GM12878 (cell line): ENCODE measurements at regions not wholly inside any gene's neighbourhood (a gene's known extent, or its start where the extent isn't known, plus 50 kb on each side); places are given as distances from the start of the nearest gene placed in this dataset.

ENCODE experiments used
- ATAC-seq: fragments of 200-7000 bp; cut with Tn5 transposase; 3 replicates; pipeline ENCODE4 v1.9.1; 2020; ENCODE audit warnings: mild to moderate bottlenecking, moderate library complexity
- BruUV-seq: library from RNA; stranded (reverse); fragments of 400-500 nt; replicated peaks from 2 replicates; lab custom pipeline; 2021; lab: Mats Ljungman, UMichigan
- CTCF ChIA-PET: fragments of 300-600 bp; sonication (Branson Sonifier 250); formaldehyde crosslinking; extraction: SDS; loops from one replicate; lab custom pipeline; 2021; ENCODE audit warnings: inconsistent platforms; lab: Yijun Ruan, JAX
- POLR2A ChIA-PET: fragments of 350-600 bp; formaldehyde crosslinking; extraction: SDS; loops from one replicate; lab custom pipeline; 2021; ENCODE audit warnings: inconsistent platforms; lab: Charles Lee
- RAD21 ChIA-PET: fragments of 300-600 bp; sonication (Branson Sonifier 250); formaldehyde crosslinking; loops from one replicate; lab custom pipeline; 2023; ENCODE audit warnings: antibody characterized with exemption; ENCODE audit not compliant: unreplicated experiment; lab: Charles Lee
- SMC1A ChIA-PET: fragments of 300-600 bp; sonication (Branson Sonifier 250); formaldehyde crosslinking; loops from one replicate; lab custom pipeline; 2023; ENCODE audit not compliant: unreplicated experiment, uncharacterized antibody; lab: Charles Lee
- DNase-seq: peaks from one replicate; pipeline ENCODE4 v3.0.0-alpha.2; 2011; ENCODE audit warnings: low read depth, low spot score
- FAIRE-seq: peaks from 3 replicates; lab custom pipeline; 2011; peaks lifted over from hg19 to GRCh38; lab: Jason Lieb, UNC
- H2AFZ ChIP-seq: 2 replicates; pipeline ENCODE4 v1.6.0; 2011; ENCODE audit warnings: low read depth, low read length, control low read depth; ENCODE audit not compliant: control insufficient read depth
- H3K27ac ChIP-seq: 2 replicates; pipeline ENCODE4 v1.5.1; 2011; ENCODE audit warnings: control low read depth; ENCODE audit not compliant: control insufficient read depth, insufficient read depth
- H3K27me3 ChIP-seq, 2 experiments: replicated peaks in 1 of 2; 2 replicates each; pipeline versions ENCODE4 v1.6.0 to v1.6.1; 2011; ENCODE audit warnings: low read length in 1 of 2; ENCODE audit not compliant: control insufficient read depth in 2 of 2, insufficient read depth in 2 of 2
- H3K36me3 ChIP-seq, 2 experiments: 2 replicates each; pipeline ENCODE4 v1.5.1; 2011; ENCODE audit warnings: low read length in 1 of 2; ENCODE audit not compliant: control insufficient read depth in 2 of 2, insufficient read depth in 2 of 2
- H3K4me1 ChIP-seq: 2 replicates; pipeline ENCODE4 v1.6.1; 2011; ENCODE audit warnings: mild to moderate bottlenecking, low read length, moderate library complexity, mixed read lengths; ENCODE audit not compliant: control insufficient read depth, insufficient read depth
- H3K4me2 ChIP-seq: 2 replicates; pipeline ENCODE4 v1.6.0; 2011; ENCODE audit warnings: control low read depth; ENCODE audit not compliant: control insufficient read depth, insufficient read depth
- H3K4me3 ChIP-seq: fragments of 200-600 bp; sonication (generic); 2 replicates; pipeline ENCODE4 v1.5.1; 2016
- H3K79me2 ChIP-seq: 2 replicates; pipeline ENCODE4 v1.6.0; 2011; ENCODE audit warnings: low read length; ENCODE audit not compliant: control insufficient read depth, insufficient read depth
- H3K9ac ChIP-seq: 2 replicates; pipeline ENCODE4 v1.8.0; 2011; ENCODE audit warnings: low read length, control low read depth, mixed read lengths; ENCODE audit not compliant: control insufficient read depth, insufficient read depth
- H3K9me3 ChIP-seq: replicated peaks from 3 replicates; pipeline ENCODE4 v1.5.1; 2011; ENCODE audit warnings: mild to moderate bottlenecking, low read length; ENCODE audit not compliant: control insufficient read depth, insufficient read depth
- H4K20me1 ChIP-seq: 2 replicates; pipeline ENCODE4 v1.6.0; 2011; ENCODE audit not compliant: control insufficient read depth, insufficient read depth
- BCL11A ChIP-seq: IDR thresholded peaks from 2 replicates; pipeline ENCODE4 v1.6.1; 2011; ENCODE audit warnings: low read depth, low read length
- CHD2 ChIP-seq: IDR thresholded peaks from 2 replicates; pipeline ENCODE4 v1.6.1; 2011; ENCODE audit warnings: low read depth, low read length, improper control_type of control experiment, borderline replicate concordance
- E2F4 ChIP-seq: IDR thresholded peaks from 2 replicates; pipeline ENCODE4 v1.6.1; 2012; ENCODE audit warnings: low read depth, low read length, improper control_type of control experiment
- ETV6 ChIP-seq, 2 experiments: fragments of 450-650 bp in 1 of 2; IDR thresholded peaks in 1 of 2; conservative IDR thresholded peaks in 1 of 2; 2 replicates each; pipeline ENCODE4 v1.6.1; 2014; ENCODE audit warnings: antibody characterized with exemption in 1 of 2, borderline replicate concordance in 1 of 2, low read depth in 1 of 2, mild to moderate bottlenecking in 1 of 2, moderate library complexity in 1 of 2
- FOXK2 ChIP-seq: fragments of 450-650 bp; IDR thresholded peaks from 2 replicates; pipeline ENCODE4 v1.6.1; 2017; ENCODE audit warnings: mild to moderate bottlenecking, moderate library complexity
- LARP7 ChIP-seq: fragments of 450-650 bp; IDR thresholded peaks from 2 replicates; pipeline ENCODE4 v1.6.1; 2017; ENCODE audit warnings: mild to moderate bottlenecking
- RB1 ChIP-seq: fragments of 450-650 bp; formaldehyde crosslinking; IDR thresholded peaks from 2 replicates; pipeline ENCODE4 v1.6.1; 2017; ENCODE audit warnings: mild to moderate bottlenecking, borderline replicate concordance
- SMC3 ChIP-seq: IDR thresholded peaks from 2 replicates; pipeline ENCODE4 v1.6.1; 2011; ENCODE audit warnings: low read length, improper control_type of control experiment, borderline replicate concordance
- STAT3 ChIP-seq: IDR thresholded peaks from 2 replicates; pipeline ENCODE4 v1.6.1; 2011; ENCODE audit warnings: low read depth, low read length, improper control_type of control experiment
- TAF1 ChIP-seq: IDR thresholded peaks from 2 replicates; pipeline ENCODE4 v1.6.1; 2011; ENCODE audit warnings: mild to moderate bottlenecking, low read depth, low read length, borderline replicate concordance
- TCF3 ChIP-seq: IDR thresholded peaks from 2 replicates; pipeline ENCODE4 v1.6.1; 2012; ENCODE audit warnings: low read depth, mild to moderate bottlenecking, low read length, borderline replicate concordance; ENCODE audit not compliant: insufficient read depth
- USF2 ChIP-seq: IDR thresholded peaks from 2 replicates; pipeline ENCODE4 v1.6.1; 2011; ENCODE audit warnings: low read depth, low read length, improper control_type of control experiment, borderline replicate concordance
- ZSCAN29 ChIP-seq: fragments of 450-650 bp; IDR thresholded peaks from 2 replicates; pipeline ENCODE4 v1.6.1; 2017; ENCODE audit warnings: mild to moderate bottlenecking, moderate library complexity
- WGBS: methylation state at CpG from one replicate; pipeline ENCODE4 v1.1.6; 2016; ENCODE audit warnings: low lambda C conversion rate; ENCODE audit not compliant: insufficient replicate concordance, insufficient coverage; ENCODE audit errors: missing lambda C conversion rate; 5-methylcytosine and 5-hydroxymethylcytosine counted together
- in situ Hi-C: fragments of 300-500 bp; cut with MboI; formaldehyde crosslinking; loops from 9 replicates; pipeline ENCODE4 v1.14.3; 2018; ENCODE audit warnings: mixed read lengths
- intact Hi-C: fragments of 100-400 bp; cut with micrococcal nuclease; formaldehyde crosslinking; loops from one replicate; pipeline ENCODE4 v1.14.2; 2022; ENCODE audit not compliant: unreplicated experiment
- TF ChIP-seq, protein P1 (sequence below): fragments of 450-650 bp; IDR thresholded peaks from 2 replicates; pipeline ENCODE4 v1.6.1; 2017; ENCODE audit warnings: mild to moderate bottlenecking, moderate library complexity
- TF ChIP-seq, protein P2 (sequence below): IDR thresholded peaks from 2 replicates; pipeline ENCODE4 v1.6.1; 2012; ENCODE audit warnings: mild to moderate bottlenecking, low read depth, low read length

GRCh38 chr13:90003566-90003965, 1343.9 kb upstream of the MIR17HG start:
- Histone ChIP-seq H3K9me3 (no peaks in the 10 kb centered on the region), H3K9ac (no peak overlapping the region), H2AFZ (no peak overlapping the region), H3K79me2 (no peaks in the 10 kb centered on the region), H3K36me3 (no peaks in the 10 kb centered on the region), H4K20me1 (no peaks in the 10 kb centered on the region), H3K4me3 (no peak overlapping the region), H3K27me3 (no peaks in the 10 kb centered on the region), H3K4me2 (no peak overlapping the region), H3K4me1 (no peaks in the 10 kb centered on the region), H3K27ac (no peak overlapping the region)
- ChIA-PET RAD21 (no interaction called here), POLR2A (no interaction called here), CTCF (no interaction called here), SMC1A (no interaction called here)
- no peak for DNase-seq
- no TSS peak for BruUV-seq
- in situ Hi-C loops = no loop called here
- intact Hi-C loops = no loop called here
- TF ChIP-seq LARP7 = no peak
- TF ChIP-seq BCL11A = no peak
- no peak for TF ChIP-seq ZSCAN29
- TF ChIP-seq, protein P1, sequence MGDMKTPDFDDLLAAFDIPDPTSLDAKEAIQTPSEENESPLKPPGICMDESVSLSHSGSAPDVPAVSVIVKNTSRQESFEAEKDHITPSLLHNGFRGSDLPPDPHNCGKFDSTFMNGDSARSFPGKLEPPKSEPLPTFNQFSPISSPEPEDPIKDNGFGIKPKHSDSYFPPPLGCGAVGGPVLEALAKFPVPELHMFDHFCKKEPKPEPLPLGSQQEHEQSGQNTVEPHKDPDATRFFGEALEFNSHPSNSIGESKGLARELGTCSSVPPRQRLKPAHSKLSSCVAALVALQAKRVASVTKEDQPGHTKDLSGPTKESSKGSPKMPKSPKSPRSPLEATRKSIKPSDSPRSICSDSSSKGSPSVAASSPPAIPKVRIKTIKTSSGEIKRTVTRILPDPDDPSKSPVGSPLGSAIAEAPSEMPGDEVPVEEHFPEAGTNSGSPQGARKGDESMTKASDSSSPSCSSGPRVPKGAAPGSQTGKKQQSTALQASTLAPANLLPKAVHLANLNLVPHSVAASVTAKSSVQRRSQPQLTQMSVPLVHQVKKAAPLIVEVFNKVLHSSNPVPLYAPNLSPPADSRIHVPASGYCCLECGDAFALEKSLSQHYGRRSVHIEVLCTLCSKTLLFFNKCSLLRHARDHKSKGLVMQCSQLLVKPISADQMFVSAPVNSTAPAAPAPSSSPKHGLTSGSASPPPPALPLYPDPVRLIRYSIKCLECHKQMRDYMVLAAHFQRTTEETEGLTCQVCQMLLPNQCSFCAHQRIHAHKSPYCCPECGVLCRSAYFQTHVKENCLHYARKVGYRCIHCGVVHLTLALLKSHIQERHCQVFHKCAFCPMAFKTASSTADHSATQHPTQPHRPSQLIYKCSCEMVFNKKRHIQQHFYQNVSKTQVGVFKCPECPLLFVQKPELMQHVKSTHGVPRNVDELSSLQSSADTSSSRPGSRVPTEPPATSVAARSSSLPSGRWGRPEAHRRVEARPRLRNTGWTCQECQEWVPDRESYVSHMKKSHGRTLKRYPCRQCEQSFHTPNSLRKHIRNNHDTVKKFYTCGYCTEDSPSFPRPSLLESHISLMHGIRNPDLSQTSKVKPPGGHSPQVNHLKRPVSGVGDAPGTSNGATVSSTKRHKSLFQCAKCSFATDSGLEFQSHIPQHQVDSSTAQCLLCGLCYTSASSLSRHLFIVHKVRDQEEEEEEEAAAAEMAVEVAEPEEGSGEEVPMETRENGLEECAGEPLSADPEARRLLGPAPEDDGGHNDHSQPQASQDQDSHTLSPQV = no peak
- no peak for TF ChIP-seq RB1
- no peak for TF ChIP-seq ETV6 (conservative IDR thresholded peaks at IDR 0.05 in 1 of 2, IDR thresholded peaks at IDR 0.05 in 1 of 2; ENCODE audit: borderline replicate concordance in 1 of 2, low read depth in 1 of 2)
- no peak for TF ChIP-seq FOXK2
- TF ChIP-seq SMC3 = no peak
- no peak for TF ChIP-seq STAT3
- TF ChIP-seq CHD2 = no peak
- TF ChIP-seq E2F4 = no peak
- no peak for TF ChIP-seq USF2
- no peak for TF ChIP-seq TAF1
- TF ChIP-seq, protein P2, sequence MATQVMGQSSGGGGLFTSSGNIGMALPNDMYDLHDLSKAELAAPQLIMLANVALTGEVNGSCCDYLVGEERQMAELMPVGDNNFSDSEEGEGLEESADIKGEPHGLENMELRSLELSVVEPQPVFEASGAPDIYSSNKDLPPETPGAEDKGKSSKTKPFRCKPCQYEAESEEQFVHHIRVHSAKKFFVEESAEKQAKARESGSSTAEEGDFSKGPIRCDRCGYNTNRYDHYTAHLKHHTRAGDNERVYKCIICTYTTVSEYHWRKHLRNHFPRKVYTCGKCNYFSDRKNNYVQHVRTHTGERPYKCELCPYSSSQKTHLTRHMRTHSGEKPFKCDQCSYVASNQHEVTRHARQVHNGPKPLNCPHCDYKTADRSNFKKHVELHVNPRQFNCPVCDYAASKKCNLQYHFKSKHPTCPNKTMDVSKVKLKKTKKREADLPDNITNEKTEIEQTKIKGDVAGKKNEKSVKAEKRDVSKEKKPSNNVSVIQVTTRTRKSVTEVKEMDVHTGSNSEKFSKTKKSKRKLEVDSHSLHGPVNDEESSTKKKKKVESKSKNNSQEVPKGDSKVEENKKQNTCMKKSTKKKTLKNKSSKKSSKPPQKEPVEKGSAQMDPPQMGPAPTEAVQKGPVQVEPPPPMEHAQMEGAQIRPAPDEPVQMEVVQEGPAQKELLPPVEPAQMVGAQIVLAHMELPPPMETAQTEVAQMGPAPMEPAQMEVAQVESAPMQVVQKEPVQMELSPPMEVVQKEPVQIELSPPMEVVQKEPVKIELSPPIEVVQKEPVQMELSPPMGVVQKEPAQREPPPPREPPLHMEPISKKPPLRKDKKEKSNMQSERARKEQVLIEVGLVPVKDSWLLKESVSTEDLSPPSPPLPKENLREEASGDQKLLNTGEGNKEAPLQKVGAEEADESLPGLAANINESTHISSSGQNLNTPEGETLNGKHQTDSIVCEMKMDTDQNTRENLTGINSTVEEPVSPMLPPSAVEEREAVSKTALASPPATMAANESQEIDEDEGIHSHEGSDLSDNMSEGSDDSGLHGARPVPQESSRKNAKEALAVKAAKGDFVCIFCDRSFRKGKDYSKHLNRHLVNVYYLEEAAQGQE = no peak
- TF ChIP-seq TCF3 = no peak
- FAIRE-seq = no peak
- peak; percentile 47 for ATAC-seq
- WGBS = 34% methylated on average over 3 of the region's 3 CpGs
